ENCODE measurements at regions not wholly inside any gene's neighbourhood (a gene's known extent, or its start where the extent isn't known, plus 50 kb on each side); places are given as distances from the start of the nearest gene placed in this dataset.

DNA sequence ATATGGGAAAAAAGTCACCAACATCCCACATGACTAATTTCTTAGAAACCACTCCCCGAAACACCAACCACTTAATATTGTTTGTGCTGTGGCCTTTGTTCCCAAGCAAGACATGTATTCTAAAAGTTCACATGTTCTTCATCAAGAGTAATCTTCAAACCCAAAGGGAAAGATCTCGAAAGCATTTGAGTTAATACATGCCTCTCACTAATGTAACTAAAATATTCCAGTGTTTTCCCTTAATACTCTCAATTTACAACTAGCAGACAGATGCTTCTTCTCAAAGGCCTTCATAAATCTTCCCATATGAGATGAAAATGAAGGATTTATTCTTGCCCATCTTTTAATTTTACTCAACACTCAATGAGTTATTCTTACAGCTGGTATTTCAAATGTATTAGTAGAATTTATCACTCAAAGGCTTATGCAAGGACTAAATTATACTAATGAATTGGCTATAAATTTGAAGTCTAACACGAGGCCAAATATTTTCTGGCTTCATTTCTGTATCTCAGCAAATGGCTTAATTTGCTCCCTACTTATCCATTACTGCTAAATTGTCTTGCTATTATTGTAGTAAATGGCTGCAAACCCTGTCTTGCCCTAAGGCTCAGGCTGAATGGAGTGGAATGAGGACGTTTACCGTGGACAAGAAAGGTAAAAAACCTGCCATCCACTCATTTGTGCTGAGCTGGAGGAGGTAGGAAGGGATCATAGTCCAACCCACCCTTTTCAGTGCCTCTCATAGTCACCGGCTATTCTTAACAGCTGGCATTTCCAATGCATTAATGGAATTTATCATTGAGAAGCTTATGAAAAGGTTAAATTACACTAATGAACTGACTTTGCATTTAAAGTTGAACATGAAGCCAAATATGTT, 474.4 kb downstream of the RASEF start:
- no peak overlapping the region for H2AFZ ChIP-seq (ENCODE audit: low read length)
- H3K36me3 ChIP-seq (ENCODE audit: control insufficient read depth, insufficient read depth, low read length): no peaks in the 10 kb centered on the region
- no peak overlapping the region for H3K4me3 ChIP-seq (replicated peaks in 1 of 4; ENCODE audit: control extremely low read depth in 1 of 4, insufficient read depth in 1 of 4, low read depth in 3 of 4, low read length in 4 of 4)
- H3K9me3 ChIP-seq (ENCODE audit: control insufficient read depth, insufficient read depth, low read depth, low read length): no peaks in the 10 kb centered on the region
- H3K27ac ChIP-seq (ENCODE audit: insufficient read depth, low read length): no peak overlapping the region
- H3K9ac ChIP-seq (ENCODE audit: insufficient read depth, low read length): no peak overlapping the region
- no peak for DNase-seq (ENCODE audit: low read depth in 2 of 2)
- H3K27me3 ChIP-seq (ENCODE audit: control insufficient read depth, insufficient read depth, low read length): no peaks in the 10 kb centered on the region
- no peaks in the 10 kb centered on the region for H3K79me2 ChIP-seq (ENCODE audit: control insufficient read depth, insufficient read depth, low read length)
- H4K20me1 ChIP-seq (ENCODE audit: control insufficient read depth, extremely low read depth, insufficient read depth, low read length): no peaks in the 10 kb centered on the region
- no peak overlapping the region for H3K4me2 ChIP-seq (ENCODE audit: extremely low read depth, insufficient read depth, low read length)
- TF ChIP-seq EZH2 (IDR thresholded peaks at IDR 0.05; ENCODE audit: low read length, missing control alignments): no peak
- TF ChIP-seq CTCF (conservative IDR thresholded peaks at IDR 0.05 in 1 of 2, IDR thresholded peaks at IDR 0.05 in 1 of 2; ENCODE audit: low read depth in 1 of 2, low read length in 2 of 2): no peak
- H3K4me1 ChIP-seq (ENCODE audit: control insufficient read depth, extremely low read depth, insufficient read depth, low read length): no peaks in the 10 kb centered on the region

- Histone ChIP-seq H3K9me3 (ENCODE audit: control insufficient read depth, insufficient read depth, low read depth, low read length) (no peaks in the 10 kb centered on the region), H3K79me2 (ENCODE audit: control insufficient read depth, insufficient read depth, low read length) (no peaks in the 10 kb centered on the region), H3K36me3 (ENCODE audit: control insufficient read depth, insufficient read depth, low read length) (no peaks in the 10 kb centered on the region), H2AFZ (ENCODE audit: low read length) (no peak overlapping the region), H3K4me2 (ENCODE audit: extremely low read depth, insufficient read depth, low read length) (no peak overlapping the region), H3K27me3 (ENCODE audit: control insufficient read depth, insufficient read depth, low read length) (no peaks in the 10 kb centered on the region), H3K4me1 (ENCODE audit: control insufficient read depth, extremely low read depth, insufficient read depth, low read length) (no peaks in the 10 kb centered on the region), H3K27ac (ENCODE audit: insufficient read depth, low read length) (no peak overlapping the region), H3K4me3 (replicated peaks in 1 of 4; ENCODE audit: control extremely low read depth in 1 of 4, insufficient read depth in 1 of 4, low read depth in 3 of 4, low read length in 4 of 4) (no peak overlapping the region), H4K20me1 (ENCODE audit: control insufficient read depth, extremely low read depth, insufficient read depth, low read length) (no peaks in the 10 kb centered on the region), H3K9ac (ENCODE audit: insufficient read depth, low read length) (no peak overlapping the region)
- no peak for DNase-seq (ENCODE audit: low read depth in 2 of 2)
- TF ChIP-seq CTCF (conservative IDR thresholded peaks at IDR 0.05 in 1 of 2, IDR thresholded peaks at IDR 0.05 in 1 of 2; ENCODE audit: low read depth in 1 of 2, low read length in 2 of 2) (no peak), EZH2 (IDR thresholded peaks at IDR 0.05; ENCODE audit: low read length, missing control alignments) (no peak)
These were observed 472.1 kb downstream of the RASEF start for GRCh38 chr9:82590845-82591244.

- TF ChIP-seq EZH2 (IDR thresholded peaks at IDR 0.05; ENCODE audit: low read length, missing control alignments) (no peak), CTCF (conservative IDR thresholded peaks at IDR 0.05 in 1 of 2, IDR thresholded peaks at IDR 0.05 in 1 of 2; ENCODE audit: low read depth in 1 of 2, low read length in 2 of 2) (no peak)
- no peak overlapping the region for H3K4me3 ChIP-seq (replicated peaks in 1 of 4; ENCODE audit: control extremely low read depth in 1 of 4, insufficient read depth in 1 of 4, low read depth in 3 of 4, low read length in 4 of 4)
- H2AFZ ChIP-seq (ENCODE audit: low read length): no peak overlapping the region
- no peaks in the 10 kb centered on the region for H3K79me2 ChIP-seq (ENCODE audit: control insufficient read depth, insufficient read depth, low read length)
- no peaks in the 10 kb centered on the region for H4K20me1 ChIP-seq (ENCODE audit: control insufficient read depth, extremely low read depth, insufficient read depth, low read length)
- H3K9ac ChIP-seq (ENCODE audit: insufficient read depth, low read length): no peak overlapping the region
- H3K4me1 ChIP-seq (ENCODE audit: control insufficient read depth, extremely low read depth, insufficient read depth, low read length): no peaks in the 10 kb centered on the region
- H3K9me3 ChIP-seq (ENCODE audit: control insufficient read depth, insufficient read depth, low read depth, low read length): no peaks in the 10 kb centered on the region
- DNase-seq (ENCODE audit: low read depth in 2 of 2): no peak
- no peaks in the 10 kb centered on the region for H3K27me3 ChIP-seq (ENCODE audit: control insufficient read depth, insufficient read depth, low read length)
- H3K27ac ChIP-seq (ENCODE audit: insufficient read depth, low read length): no peak overlapping the region
- H3K36me3 ChIP-seq (ENCODE audit: control insufficient read depth, insufficient read depth, low read length): no peaks in the 10 kb centered on the region
- H3K4me2 ChIP-seq (ENCODE audit: extremely low read depth, insufficient read depth, low read length): no peak overlapping the region
These were observed 469.4 kb downstream of the RASEF start for GRCh38 chr9:82593501-82593900.
